ENCODE measurements at regions not wholly inside any gene's neighbourhood (a gene's known extent, or its start where the extent isn't known, plus 50 kb on each side); places are given as distances from the start of the nearest gene placed in this dataset.
A peak's percentile ranks its signal among the peaks of the same experiment; 100 is the strongest.
"Not testable (repeated sequence)": the region's sequence is repeated elsewhere in the genome, so short reads cannot be mapped to it uniquely, and the experiment has no call there.

DNA sequence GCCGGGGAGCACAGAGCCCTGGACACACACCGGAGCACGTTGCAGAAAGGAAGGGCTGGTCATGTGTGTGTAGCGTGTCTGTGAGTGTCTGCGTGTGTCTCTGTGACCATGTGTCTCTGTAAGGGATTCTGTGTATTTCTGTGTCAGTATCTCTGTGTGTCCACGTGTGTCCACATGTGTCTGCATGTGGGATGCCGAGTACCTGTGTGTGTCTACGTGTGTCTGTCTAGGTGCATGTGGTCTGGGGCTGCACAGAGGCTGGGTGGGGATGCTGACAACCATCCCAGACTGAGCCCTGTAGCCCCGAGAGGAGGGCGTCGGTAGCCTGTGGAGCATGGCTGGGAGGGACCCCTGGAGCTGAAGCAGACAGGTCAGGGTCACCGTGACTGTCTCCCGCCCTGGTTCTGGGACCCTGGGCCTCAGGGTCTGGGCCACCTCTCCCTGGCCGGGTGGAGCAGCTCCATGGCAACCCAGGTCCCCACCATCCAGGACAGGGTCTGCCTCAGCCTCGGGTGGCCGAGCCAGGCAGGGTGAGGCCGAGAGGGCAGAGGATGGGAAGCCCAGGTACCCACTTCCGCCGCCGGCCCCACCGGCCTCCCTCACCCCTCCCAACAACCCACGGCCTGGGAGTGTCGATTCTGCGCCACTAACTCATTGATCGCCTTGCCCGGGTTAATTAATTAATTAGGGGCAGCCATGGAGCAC is 122.7 kb downstream of the FAM53A start:
- DNase-seq (ENCODE audit: low read depth): no peak

- DNase-seq (ENCODE audit: low read depth): no peak
Measured at GRCh38 chr4:1559896-1560650, 124.0 kb downstream of the FAM53A start.

- no peak for DNase-seq (ENCODE audit: low read depth)
Measured at GRCh38 chr4:1558205-1558604, 125.9 kb downstream of the FAM53A start.

DNA sequence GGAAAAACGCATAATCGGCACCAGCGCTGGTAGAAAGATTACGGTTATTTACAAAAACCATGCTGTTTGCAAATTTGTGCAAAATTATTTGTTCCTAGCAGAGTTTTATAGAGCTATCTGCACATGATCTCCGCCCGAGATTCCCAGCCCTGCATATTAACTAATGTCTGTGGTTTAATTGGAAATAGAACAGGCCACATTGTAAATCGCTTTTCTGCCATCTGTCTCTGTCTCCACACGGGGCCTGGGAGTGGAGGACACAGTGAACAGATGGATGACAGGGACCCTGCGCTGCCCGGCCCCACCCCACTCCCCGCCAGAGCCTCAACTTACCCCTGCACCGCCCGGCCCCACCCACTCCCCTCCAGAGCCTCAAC is 126.9 kb downstream of the FAM53A start:
- no peak for DNase-seq (ENCODE audit: low read depth)

GRCh38 chr4:1556541-1557220 is 127.4 kb downstream of the FAM53A start:
- no peak for DNase-seq (ENCODE audit: low read depth)

DNA sequence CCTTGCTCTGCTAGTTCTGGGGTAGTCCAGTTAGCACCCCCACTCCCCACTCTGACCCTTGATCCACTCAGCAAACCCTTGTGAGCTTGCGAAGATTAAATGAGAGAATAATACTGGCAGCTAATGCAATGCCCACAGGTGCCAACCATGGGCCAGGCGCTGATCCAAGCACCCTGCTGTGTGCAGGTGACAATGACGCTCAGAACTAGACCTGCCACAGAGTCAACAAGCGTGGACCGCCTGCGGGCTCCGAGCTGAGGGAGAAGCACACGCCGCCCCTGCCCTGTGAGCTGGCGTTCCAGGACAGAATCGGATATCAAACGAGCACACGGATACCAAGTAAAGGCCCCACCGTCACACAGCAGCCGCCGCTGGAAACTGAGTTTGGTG is 129.2 kb downstream of the FAM53A start:
- no peak for DNase-seq (ENCODE audit: low read depth)

DNA sequence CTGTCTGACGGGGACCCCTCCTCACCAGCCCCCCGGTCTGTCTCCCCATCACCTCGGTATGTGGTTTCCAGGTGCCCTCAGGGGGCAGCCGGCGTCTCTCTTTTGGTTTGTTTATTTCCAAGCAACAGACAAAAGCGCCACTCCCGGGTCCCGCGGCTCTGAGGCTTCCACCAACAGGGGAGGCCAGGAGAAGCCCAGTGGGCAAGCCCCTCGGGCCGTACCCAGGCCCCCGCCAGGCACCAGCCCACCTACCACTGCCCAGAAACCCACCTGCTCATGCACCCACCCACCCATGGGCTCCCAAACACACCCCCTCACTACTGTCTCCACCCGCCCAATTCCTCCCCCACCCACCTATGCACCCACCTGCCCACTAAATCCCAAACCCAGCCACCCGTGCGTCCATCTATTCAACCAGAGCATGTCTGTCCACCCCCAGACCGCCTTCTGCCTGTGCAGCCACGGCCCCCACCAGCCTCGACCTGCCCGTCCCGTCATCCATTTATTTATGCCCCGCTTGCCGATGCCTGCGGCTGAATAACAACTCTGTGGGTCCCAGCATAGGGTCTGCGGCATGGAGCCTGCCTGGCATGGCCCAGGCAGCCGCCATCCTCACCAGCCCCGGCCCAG is 129.8 kb downstream of the FAM53A start:
- no peak for DNase-seq (ENCODE audit: low read depth)

- no peak for DNase-seq (ENCODE audit: low read depth)
Measured at GRCh38 chr4:1553365-1553764, 130.7 kb downstream of the FAM53A start.

DNA sequence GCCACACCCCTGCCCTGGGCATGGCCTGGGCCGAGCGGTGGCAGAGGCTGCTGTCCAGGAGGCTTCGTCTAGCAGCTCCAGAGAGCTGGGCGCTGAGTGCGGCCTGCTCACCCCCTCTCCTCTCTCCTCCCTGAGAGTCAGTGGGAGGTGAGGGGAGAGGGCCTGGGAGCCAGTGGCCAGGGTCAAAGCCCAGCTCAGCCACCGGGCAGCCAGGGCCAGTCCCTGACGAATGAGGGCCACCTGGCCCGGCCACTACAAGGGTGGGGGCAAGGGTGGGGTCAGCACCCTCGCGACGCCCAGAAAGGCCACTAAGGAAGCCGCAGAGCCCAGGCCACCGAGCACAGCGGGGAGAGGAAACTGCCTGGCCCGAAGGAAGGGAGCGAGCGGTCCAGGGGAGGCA is 131.7 kb downstream of the FAM53A start:
- no peak for DNase-seq (ENCODE audit: low read depth)

DNA sequence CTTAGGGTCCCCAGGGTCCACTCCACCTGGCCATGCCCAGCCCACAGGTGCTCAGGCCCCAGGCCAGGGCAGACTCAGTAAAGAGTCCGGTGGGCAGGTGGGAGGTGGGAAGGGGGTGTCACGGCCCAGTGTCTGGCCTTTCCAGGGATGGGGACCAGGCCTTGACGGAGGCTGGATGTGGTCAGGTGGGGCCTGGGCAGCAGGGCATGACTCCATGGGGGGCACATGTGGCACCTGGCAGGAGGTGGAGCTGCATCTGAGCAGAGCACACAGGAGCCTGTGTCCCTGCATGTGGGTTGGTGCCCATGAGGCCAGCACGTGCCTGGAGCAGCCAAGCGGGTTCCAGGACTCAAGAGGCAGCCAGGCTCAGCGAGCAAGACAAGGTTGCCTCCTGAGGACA is 132.9 kb downstream of the FAM53A start:
- no peak for DNase-seq (ENCODE audit: low read depth)

- DNase-seq (ENCODE audit: low read depth): no peak
Measured at GRCh38 chr4:1550122-1551070, 133.7 kb downstream of the FAM53A start.

GRCh38 chr4:1549638-1550035 is 134.5 kb downstream of the FAM53A start:
- no peak for DNase-seq (ENCODE audit: low read depth)

GRCh38 chr4:1548827-1549637 is 135.1 kb downstream of the FAM53A start:
- peak; percentile 42 for DNase-seq (ENCODE audit: low read depth)

GRCh38 chr4:1547856-1548826 is 136.0 kb downstream of the FAM53A start:
- DNase-seq (ENCODE audit: low read depth): no peak

- DNase-seq (ENCODE audit: low read depth): no peak
Measured at GRCh38 chr4:1547131-1547855, 136.8 kb downstream of the FAM53A start.

- no peak for DNase-seq (ENCODE audit: low read depth)
Measured at GRCh38 chr4:1544861-1545281, 138.6 kb upstream of the NKX1-1 start.

- not testable (repeated sequence) for DNase-seq (ENCODE audit: low read depth)
Measured at GRCh38 chr4:1544435-1544834, 138.2 kb upstream of the NKX1-1 start.

DNA sequence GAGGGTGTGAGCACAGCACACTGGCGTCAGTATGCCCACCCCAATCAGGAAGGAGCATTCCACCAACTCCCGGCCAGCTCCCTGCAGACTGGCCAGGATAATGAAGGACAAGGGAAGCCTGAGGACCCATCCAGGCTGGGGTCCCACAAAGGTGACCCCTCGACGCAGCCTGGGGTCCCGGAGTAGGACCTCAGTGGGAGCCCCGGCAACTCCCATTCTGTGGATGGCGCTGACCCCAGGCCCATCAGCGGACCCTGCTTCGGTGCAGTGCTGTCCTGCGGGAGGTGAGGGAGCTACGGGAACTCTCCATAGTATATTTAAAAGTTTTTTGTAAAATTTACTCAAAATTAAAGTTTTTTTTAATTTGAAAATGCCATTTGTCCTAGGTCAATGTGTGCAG is 137.7 kb upstream of the NKX1-1 start:
- no peak for DNase-seq (ENCODE audit: low read depth)

DNA sequence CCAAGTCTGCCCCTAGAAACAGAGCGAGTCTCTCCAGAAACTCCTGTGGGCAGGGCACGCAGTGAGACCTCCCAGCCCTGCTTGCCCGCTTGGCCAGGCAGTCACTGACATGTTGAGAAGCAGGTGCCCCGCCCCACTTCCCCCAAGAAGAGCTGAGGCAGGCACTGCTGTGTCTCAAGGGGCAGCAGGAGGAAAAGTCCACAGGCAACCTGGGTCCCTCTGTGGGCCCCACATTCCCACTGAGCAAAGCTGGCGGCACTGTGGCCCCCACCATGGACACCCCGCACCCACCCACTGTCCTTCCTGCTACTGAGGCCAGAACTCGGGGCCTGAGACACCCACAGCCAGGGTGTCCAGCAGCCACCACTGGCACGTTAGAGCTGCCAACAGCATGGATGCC is 137.3 kb upstream of the NKX1-1 start:
- no peak for DNase-seq (ENCODE audit: low read depth)
